ENCODE measurements at regions not wholly inside any gene's neighbourhood (a gene's known extent, or its start where the extent isn't known, plus 50 kb on each side); places are given as distances from the start of the nearest gene placed in this dataset.

DNA sequence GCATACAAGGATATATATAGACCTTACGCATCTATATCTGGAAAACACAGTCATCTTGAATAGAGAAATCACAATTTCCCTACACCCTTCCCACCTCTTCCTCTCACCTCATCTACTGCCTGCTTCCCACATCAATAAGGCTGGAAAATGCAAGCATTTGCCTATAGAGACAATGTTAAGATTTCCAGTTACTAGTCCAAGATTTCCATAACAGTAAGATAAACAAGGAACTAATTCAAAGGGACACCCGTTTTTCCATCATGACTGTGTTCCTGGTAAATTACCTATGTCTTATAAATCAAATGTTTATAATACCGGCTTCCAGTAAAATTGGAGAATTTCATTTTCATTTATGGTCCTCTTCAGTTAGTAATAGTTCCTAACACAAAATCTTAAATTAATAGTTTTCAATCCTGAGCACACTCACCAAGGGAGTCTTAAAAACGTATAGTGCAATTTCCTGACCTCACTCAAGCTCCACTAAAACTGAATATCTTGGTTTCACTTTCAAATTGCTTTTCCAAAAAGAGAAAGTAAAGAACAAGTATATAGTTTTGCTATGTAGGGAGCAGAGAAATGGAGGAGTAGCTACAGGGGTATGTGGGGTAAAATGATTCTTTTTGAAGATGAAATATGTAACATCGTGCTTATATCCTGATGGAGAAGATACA, 398.7 kb downstream of the PLPP3 start:
- peak in 1 of 2 donors; percentile 31 for DNase-seq

GRCh38 chr1:56179543-56179942, 399.8 kb downstream of the PLPP3 start:
- DNase-seq: no peak

GRCh38 chr1:56175211-56175610, 404.2 kb downstream of the PLPP3 start:
- no peak for DNase-seq

- DNase-seq: no peak
These were observed 405.0 kb downstream of the PLPP3 start for GRCh38 chr1:56174176-56174885.

DNA sequence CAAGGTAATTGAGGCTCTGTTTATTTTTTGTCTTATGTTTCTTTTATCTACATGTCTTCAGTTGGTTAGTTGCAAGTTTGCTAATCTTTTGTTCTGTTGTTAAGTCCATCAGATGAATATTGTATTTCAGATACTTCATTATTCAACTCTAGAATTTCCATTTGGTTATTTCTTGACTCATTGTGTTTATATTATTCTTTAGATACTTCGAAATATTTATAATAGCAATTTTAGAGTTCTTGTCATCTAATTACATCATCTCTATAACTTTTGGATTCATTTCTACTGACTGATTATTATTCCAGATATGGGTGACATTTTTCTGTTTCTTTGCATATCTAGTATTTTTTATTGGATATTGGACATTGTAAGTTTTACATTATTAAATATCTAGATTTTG, 405.6 kb downstream of the PLPP3 start:
- no peak for DNase-seq

- no peak for DNase-seq
These were observed 407.7 kb downstream of the PLPP3 start for GRCh38 chr1:56171670-56172069.

- DNase-seq: no peak
These were observed 408.5 kb downstream of the PLPP3 start for GRCh38 chr1:56170784-56171320.

- no peak for DNase-seq
These were observed 409.5 kb downstream of the PLPP3 start for GRCh38 chr1:56169856-56170255.

GRCh38 chr1:56168176-56168575, 411.2 kb downstream of the PLPP3 start:
- DNase-seq: no peak

DNA sequence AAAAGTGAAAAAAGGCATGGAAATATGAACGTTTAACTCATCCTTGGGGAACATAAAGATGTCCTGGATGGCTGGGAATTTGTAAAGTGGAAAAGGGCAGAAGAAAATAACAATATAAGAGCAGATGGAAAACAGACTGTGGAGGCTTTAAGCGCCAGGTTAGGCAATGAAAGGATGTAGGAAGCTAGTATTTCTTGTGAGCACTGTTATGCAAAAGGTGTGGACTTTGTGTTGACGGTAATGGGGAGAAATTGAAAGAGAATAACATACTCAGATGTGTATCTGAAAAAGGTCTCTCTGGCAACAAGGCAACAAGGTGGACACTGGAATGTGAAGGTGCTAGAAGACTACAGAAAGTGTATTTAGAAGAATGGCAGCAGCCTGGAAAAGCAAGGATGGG, 411.8 kb downstream of the PLPP3 start:
- DNase-seq: no peak

GRCh38 chr1:56160773-56161315, 418.5 kb downstream of the PLPP3 start:
- DNase-seq: no peak

- no peak for DNase-seq
These were observed 422.1 kb downstream of the PLPP3 start for GRCh38 chr1:56156971-56157876.

DNA sequence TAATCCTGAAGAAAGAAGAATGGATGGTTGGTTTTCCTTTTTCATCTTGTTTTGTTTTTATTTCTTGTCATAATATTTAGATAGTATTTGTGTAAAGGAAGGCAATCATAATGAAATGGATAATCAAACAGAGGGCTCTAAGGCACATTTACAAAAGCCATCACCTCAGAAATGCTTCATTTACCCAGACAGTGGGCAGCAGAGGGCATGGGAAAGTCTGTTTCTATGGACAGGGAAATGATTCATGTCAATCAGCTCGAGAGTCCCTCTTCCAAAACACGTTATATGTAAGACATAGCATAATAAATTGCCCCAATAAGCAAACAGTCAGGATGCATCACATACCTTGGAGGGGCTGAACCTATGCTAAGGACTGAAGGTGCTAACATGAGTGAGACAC, 426.1 kb downstream of the PLPP3 start:
- no peak for DNase-seq

DNA sequence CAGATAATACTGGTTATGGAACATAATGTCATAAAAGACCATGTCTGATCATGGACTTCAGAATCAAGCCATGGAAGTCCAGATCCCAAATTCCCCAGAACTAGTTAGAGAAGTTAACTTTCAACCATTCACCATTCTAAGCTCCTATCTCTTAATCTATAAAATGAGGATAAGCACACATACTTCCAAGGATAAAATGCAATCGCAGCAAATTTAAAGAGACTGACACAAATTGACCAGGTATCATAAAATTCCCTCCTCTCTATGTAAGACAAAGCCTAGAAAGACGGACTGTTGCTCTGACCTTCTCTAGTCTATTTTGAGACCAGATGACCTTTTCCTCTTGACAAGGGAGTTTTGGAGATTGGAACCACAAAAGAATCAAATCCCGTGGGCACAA, 426.7 kb downstream of the PLPP3 start:
- DNase-seq: no peak

- DNase-seq: no peak
These were observed 428.0 kb downstream of the PLPP3 start for GRCh38 chr1:56151402-56151801.

DNA sequence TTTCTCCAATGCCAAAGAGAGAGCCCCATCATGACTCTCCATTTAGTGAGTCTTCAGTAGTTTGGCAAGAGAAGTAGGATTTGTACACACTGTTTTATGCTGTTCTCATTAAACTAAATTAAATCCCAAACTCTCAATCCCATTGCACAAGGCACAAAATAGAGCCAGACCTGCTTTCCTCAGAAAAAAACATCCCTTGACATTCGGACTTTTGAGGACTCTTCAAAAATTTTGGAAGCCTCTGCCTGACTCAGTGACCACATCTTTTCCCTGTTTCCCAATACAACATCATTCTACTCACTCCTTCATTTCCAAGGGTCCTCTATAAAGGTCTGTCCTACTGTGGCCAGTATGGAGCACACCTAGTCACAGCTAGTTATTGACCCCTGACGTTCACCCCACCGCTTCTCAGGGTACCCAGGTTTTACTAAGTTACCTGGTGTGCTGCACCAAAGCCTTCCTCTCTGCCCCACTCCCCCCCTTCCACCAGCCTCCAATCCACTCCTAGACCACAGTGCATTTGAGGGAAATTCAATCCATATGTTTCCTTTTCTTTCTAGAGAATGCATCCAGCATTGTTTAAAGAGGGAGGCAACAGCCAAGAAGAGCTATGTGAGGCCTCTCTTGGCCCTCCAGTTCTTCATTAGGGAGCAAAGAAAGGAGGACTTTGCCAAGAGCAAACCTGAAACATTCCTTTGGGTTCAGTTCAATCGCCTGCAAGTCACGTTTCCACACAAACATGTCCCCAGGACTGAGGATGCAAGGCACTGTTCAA, 428.7 kb downstream of the PLPP3 start:
- no peak for DNase-seq

GRCh38 chr1:56149761-56150160, 429.6 kb downstream of the PLPP3 start:
- DNase-seq: no peak

- DNase-seq: peak in 1 of 2 donors; percentile 7
These were observed 430.8 kb downstream of the PLPP3 start for GRCh38 chr1:56148326-56149193.

- DNase-seq: no peak
These were observed 431.9 kb downstream of the PLPP3 start for GRCh38 chr1:56147459-56147858.

GRCh38 chr1:56147034-56147433, 432.3 kb downstream of the PLPP3 start:
- no peak for DNase-seq

GRCh38 chr1:56146449-56146848, 432.9 kb downstream of the PLPP3 start:
- DNase-seq: no peak

Data from inflammatory macrophage treated with lipopolysaccharide for 1 hour (primary cell).